Liver (tissue), 8 donors: ENCODE measurements at regions not wholly inside any gene's neighbourhood (a gene's known extent, or its start where the extent isn't known, plus 50 kb on each side); places are given as distances from the start of the nearest gene placed in this dataset.

ENCODE experiments used
- DNase-seq: peaks from one replicate; pipeline ENCODE4 v3.0.0-alpha.2; 2017; ENCODE audit warnings: low spot score
- H3K27ac ChIP-seq, 2 donors: one replicate each; pipeline ENCODE4 v1.7.0; 2013; ENCODE audit warnings: inconsistent platforms in 2 of 2, low read length in 2 of 2, control low read depth in 1 of 2, low read depth in 1 of 2, mild to moderate bottlenecking in 1 of 2
- H3K27me3 ChIP-seq, 4 donors: one replicate each; pipeline versions ENCODE4 v1.6.1 to v1.7.0; 2013; ENCODE audit warnings: low read length in 3 of 4, inconsistent platforms in 1 of 4, mild to moderate bottlenecking in 1 of 4, moderate library complexity in 1 of 4; ENCODE audit not compliant: control insufficient read depth in 4 of 4, insufficient read depth in 4 of 4
- H3K36me3 ChIP-seq, 4 donors: one replicate each; pipeline versions ENCODE4 v1.6.1 to v1.7.0; 2013; ENCODE audit warnings: low read length in 3 of 4, mild to moderate bottlenecking in 3 of 4, low read depth in 1 of 4, moderate library complexity in 1 of 4; ENCODE audit not compliant: control insufficient read depth in 4 of 4, insufficient read depth in 3 of 4
- H3K4me1 ChIP-seq, 4 donors: one replicate each; pipeline versions ENCODE4 v1.6.1 to v1.7.0; 2013; ENCODE audit warnings: low read length in 3 of 4, mild to moderate bottlenecking in 3 of 4, moderate library complexity in 1 of 4; ENCODE audit not compliant: control insufficient read depth in 4 of 4, insufficient read depth in 4 of 4
- H3K4me3 ChIP-seq, 3 donors: one replicate each; pipeline versions ENCODE4 v1.6.1 to v1.7.0; 2013; ENCODE audit warnings: low read length in 3 of 3, control low read depth in 1 of 3, low read depth in 1 of 3, mild to moderate bottlenecking in 1 of 3
- H3K9ac ChIP-seq, 2 donors: one replicate each; pipeline ENCODE4 v1.7.0; 2013; ENCODE audit warnings: low read length in 2 of 2, mild to moderate bottlenecking in 2 of 2, moderate library complexity in 2 of 2, control low read depth in 1 of 2, low read depth in 1 of 2
- H3K9me3 ChIP-seq, 4 donors: one replicate each; pipeline versions ENCODE4 v1.6.1 to v1.7.0; 2013; ENCODE audit warnings: low read length in 3 of 4; ENCODE audit not compliant: control insufficient read depth in 4 of 4
- EGR1 ChIP-seq, 2 donors: IDR thresholded peaks; 2 replicates each; pipeline ENCODE4 v1.6.1; 2016 to 2018; ENCODE audit warnings: antibody characterized with exemption in 2 of 2, low read depth in 2 of 2
- FOXA1 ChIP-seq: IDR thresholded peaks from 2 replicates; pipeline ENCODE4 v1.6.1; 2016; ENCODE audit warnings: antibody characterized with exemption
- FOXA2 ChIP-seq: IDR thresholded peaks from 2 replicates; pipeline ENCODE4 v1.6.1; 2016; ENCODE audit warnings: antibody characterized with exemption
- GABPA ChIP-seq, 2 donors: IDR thresholded peaks in 1 of 2; conservative IDR thresholded peaks in 1 of 2; 2 replicates each; pipeline ENCODE4 v1.6.1; 2016; ENCODE audit warnings: antibody characterized with exemption in 2 of 2, mild to moderate bottlenecking in 1 of 2, moderate library complexity in 1 of 2
- HNF4A ChIP-seq, 2 donors: conservative IDR thresholded peaks; 2 replicates each; pipeline ENCODE4 v1.6.1; 2016; ENCODE audit warnings: antibody characterized with exemption in 2 of 2, mild to moderate bottlenecking in 2 of 2
- HNF4G ChIP-seq: IDR thresholded peaks from 2 replicates; pipeline ENCODE4 v1.6.1; 2016; ENCODE audit warnings: antibody characterized with exemption
- JUND ChIP-seq, 2 donors: IDR thresholded peaks; 2 replicates each; pipeline ENCODE4 v1.6.1; 2016; ENCODE audit warnings: antibody characterized with exemption in 2 of 2
- NR2F2 ChIP-seq: IDR thresholded peaks from 2 replicates; pipeline ENCODE4 v1.6.1; 2016; ENCODE audit warnings: antibody characterized with exemption
- RAD21 ChIP-seq, 2 donors: IDR thresholded peaks; 2 replicates each; pipeline ENCODE4 v1.6.1; 2016; ENCODE audit warnings: antibody characterized with exemption in 2 of 2, mild to moderate bottlenecking in 2 of 2
- RXRA ChIP-seq, 2 donors: IDR thresholded peaks; 2 replicates each; pipeline ENCODE4 v1.6.1; 2017 to 2018; ENCODE audit warnings: antibody characterized with exemption in 2 of 2, mild to moderate bottlenecking in 1 of 2
- SP1 ChIP-seq: IDR thresholded peaks from 2 replicates; pipeline ENCODE4 v1.6.1; 2018; ENCODE audit warnings: antibody characterized with exemption, mild to moderate bottlenecking
- TAF1 ChIP-seq: conservative IDR thresholded peaks from 2 replicates; pipeline ENCODE4 v1.6.1; 2016; ENCODE audit warnings: antibody characterized with exemption, mild to moderate bottlenecking
- YY1 ChIP-seq: IDR thresholded peaks from 2 replicates; pipeline ENCODE4 v1.6.1; 2016; ENCODE audit warnings: antibody characterized with exemption, mild to moderate bottlenecking
- WGBS: extraction: QIAGEN DNeasy Blood & Tissue Kit; methylation state at CpG from one replicate; pipeline ENCODE4 v1.1.7; 2013; 5-methylcytosine and 5-hydroxymethylcytosine counted together
- TF ChIP-seq, protein P1 (sequence below): IDR thresholded peaks from 2 replicates; pipeline ENCODE4 v1.6.1; 2016; ENCODE audit warnings: antibody characterized with exemption, mild to moderate bottlenecking
- TF ChIP-seq, protein P2 (sequence below): IDR thresholded peaks from 2 replicates; pipeline ENCODE4 v1.6.1; 2016; ENCODE audit warnings: antibody characterized with exemption
- TF ChIP-seq, protein P3 (sequence below): IDR thresholded peaks from 2 replicates; pipeline ENCODE4 v1.6.1; 2016; ENCODE audit warnings: antibody characterized with exemption
- TF ChIP-seq, protein P4 (sequence below): IDR thresholded peaks from 2 replicates; pipeline ENCODE4 v1.6.1; 2016; ENCODE audit warnings: antibody characterized with exemption
- TF ChIP-seq, protein P5 (sequence below): fragments of 150-350 bp; IDR thresholded peaks from 2 replicates; pipeline ENCODE4 v1.5.1; 2017; ENCODE audit warnings: improper control_type of control experiment, low read depth, low read length; ENCODE audit not compliant: missing input control
- donor health status: healthy.
- donor health status: healthy.
- donor health status: healthy.
- donor health status: healthy.
- donor health status: healthy.

DNA sequence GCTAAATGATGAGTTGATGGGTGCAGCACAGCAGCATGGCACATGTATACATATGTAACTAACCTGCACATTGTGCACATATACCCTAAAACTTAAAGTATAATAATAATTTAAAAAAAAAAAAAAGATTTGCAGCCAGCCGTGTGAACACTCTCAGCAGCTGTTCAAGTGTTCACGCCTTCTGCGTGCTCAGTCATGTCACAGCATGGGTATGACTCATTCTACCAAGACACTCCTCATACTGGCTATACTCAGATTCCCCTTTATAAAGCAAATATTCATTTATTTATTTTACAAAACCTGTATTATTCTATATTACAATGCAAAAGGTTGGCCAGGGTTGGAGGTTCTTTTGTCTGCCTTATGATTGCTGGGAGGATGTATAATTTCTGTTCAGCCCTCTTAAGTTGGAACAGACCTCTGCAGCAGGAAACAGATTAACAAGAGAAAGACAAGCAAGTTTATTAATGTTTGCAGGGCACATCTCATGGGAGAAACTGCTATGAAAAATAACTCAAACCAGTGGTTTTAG lies 1230.6 kb upstream of the CHAC2 start (continued):
- TF ChIP-seq, protein P1, sequence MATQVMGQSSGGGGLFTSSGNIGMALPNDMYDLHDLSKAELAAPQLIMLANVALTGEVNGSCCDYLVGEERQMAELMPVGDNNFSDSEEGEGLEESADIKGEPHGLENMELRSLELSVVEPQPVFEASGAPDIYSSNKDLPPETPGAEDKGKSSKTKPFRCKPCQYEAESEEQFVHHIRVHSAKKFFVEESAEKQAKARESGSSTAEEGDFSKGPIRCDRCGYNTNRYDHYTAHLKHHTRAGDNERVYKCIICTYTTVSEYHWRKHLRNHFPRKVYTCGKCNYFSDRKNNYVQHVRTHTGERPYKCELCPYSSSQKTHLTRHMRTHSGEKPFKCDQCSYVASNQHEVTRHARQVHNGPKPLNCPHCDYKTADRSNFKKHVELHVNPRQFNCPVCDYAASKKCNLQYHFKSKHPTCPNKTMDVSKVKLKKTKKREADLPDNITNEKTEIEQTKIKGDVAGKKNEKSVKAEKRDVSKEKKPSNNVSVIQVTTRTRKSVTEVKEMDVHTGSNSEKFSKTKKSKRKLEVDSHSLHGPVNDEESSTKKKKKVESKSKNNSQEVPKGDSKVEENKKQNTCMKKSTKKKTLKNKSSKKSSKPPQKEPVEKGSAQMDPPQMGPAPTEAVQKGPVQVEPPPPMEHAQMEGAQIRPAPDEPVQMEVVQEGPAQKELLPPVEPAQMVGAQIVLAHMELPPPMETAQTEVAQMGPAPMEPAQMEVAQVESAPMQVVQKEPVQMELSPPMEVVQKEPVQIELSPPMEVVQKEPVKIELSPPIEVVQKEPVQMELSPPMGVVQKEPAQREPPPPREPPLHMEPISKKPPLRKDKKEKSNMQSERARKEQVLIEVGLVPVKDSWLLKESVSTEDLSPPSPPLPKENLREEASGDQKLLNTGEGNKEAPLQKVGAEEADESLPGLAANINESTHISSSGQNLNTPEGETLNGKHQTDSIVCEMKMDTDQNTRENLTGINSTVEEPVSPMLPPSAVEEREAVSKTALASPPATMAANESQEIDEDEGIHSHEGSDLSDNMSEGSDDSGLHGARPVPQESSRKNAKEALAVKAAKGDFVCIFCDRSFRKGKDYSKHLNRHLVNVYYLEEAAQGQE: no peak
- TF ChIP-seq TAF1: no peak
- TF ChIP-seq GABPA (IDR thresholded peaks at IDR 0.05 in 1 of 2, conservative IDR thresholded peaks at IDR 0.05 in 1 of 2): no peak
- no peak for TF ChIP-seq NR2F2
- TF ChIP-seq HNF4G: no peak

DNA sequence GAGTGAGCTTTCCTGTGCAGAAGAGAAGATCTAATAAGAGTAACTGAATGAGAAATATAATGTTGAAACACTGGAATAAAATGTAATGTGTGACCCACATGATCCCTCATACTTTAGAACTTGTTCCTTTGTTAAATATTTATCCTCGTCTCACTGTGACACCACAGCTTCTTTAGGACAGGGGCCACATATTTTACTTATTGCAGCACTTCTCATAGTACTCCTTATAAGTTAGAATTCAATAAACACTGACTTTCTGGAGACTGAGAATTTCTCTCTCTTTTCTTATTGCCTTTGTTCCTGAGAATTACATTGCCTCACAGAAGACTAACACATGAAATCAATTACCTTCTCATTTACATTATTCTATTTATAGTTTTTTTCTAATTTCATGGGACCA lies 1234.6 kb upstream of the CHAC2 start:
- 52% methylated on average over 1 of the region's 1 CpG for WGBS
- TF ChIP-seq, protein P1: no peak
- TF ChIP-seq, protein P2, sequence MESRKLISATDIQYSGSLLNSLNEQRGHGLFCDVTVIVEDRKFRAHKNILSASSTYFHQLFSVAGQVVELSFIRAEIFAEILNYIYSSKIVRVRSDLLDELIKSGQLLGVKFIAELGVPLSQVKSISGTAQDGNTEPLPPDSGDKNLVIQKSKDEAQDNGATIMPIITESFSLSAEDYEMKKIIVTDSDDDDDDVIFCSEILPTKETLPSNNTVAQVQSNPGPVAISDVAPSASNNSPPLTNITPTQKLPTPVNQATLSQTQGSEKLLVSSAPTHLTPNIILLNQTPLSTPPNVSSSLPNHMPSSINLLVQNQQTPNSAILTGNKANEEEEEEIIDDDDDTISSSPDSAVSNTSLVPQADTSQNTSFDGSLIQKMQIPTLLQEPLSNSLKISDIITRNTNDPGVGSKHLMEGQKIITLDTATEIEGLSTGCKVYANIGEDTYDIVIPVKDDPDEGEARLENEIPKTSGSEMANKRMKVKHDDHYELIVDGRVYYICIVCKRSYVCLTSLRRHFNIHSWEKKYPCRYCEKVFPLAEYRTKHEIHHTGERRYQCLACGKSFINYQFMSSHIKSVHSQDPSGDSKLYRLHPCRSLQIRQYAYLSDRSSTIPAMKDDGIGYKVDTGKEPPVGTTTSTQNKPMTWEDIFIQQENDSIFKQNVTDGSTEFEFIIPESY: no peak
- no peak for TF ChIP-seq HNF4A (conservative IDR thresholded peaks at IDR 0.05)
- no peak for TF ChIP-seq FOXA1
- TF ChIP-seq, protein P3, sequence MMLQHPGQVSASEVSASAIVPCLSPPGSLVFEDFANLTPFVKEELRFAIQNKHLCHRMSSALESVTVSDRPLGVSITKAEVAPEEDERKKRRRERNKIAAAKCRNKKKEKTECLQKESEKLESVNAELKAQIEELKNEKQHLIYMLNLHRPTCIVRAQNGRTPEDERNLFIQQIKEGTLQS: no peak
- TF ChIP-seq, protein P4, sequence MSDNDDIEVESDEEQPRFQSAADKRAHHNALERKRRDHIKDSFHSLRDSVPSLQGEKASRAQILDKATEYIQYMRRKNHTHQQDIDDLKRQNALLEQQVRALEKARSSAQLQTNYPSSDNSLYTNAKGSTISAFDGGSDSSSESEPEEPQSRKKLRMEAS: no peak
- TF ChIP-seq EGR1 (IDR thresholded peaks at IDR 0.05; ENCODE audit: low read depth in 2 of 2): no peak
- TF ChIP-seq FOXA2: no peak
- TF ChIP-seq RAD21 (IDR thresholded peaks at IDR 0.05): no peak
- TF ChIP-seq HNF4G: no peak
- TF ChIP-seq, protein P5, sequence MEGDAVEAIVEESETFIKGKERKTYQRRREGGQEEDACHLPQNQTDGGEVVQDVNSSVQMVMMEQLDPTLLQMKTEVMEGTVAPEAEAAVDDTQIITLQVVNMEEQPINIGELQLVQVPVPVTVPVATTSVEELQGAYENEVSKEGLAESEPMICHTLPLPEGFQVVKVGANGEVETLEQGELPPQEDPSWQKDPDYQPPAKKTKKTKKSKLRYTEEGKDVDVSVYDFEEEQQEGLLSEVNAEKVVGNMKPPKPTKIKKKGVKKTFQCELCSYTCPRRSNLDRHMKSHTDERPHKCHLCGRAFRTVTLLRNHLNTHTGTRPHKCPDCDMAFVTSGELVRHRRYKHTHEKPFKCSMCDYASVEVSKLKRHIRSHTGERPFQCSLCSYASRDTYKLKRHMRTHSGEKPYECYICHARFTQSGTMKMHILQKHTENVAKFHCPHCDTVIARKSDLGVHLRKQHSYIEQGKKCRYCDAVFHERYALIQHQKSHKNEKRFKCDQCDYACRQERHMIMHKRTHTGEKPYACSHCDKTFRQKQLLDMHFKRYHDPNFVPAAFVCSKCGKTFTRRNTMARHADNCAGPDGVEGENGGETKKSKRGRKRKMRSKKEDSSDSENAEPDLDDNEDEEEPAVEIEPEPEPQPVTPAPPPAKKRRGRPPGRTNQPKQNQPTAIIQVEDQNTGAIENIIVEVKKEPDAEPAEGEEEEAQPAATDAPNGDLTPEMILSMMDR: no peak
- TF ChIP-seq SP1: no peak
- no peak for TF ChIP-seq JUND (IDR thresholded peaks at IDR 0.05)
- TF ChIP-seq YY1: no peak
- no peak for TF ChIP-seq RXRA (IDR thresholded peaks at IDR 0.05)
- no peak for TF ChIP-seq NR2F2
- TF ChIP-seq TAF1: no peak
- TF ChIP-seq GABPA (IDR thresholded peaks at IDR 0.05 in 1 of 2, conservative IDR thresholded peaks at IDR 0.05 in 1 of 2): no peak
- Histone ChIP-seq H3K9me3 (no peaks in the 10 kb centered on the region), H3K36me3 (no peaks in the 10 kb centered on the region), H3K4me1 (peaks cover 0 to 4% (median 0%) of the 10 kb centered on the region in 4 donors), H3K27ac (no peak overlapping the region), H3K27me3 (no peaks in the 10 kb centered on the region), H3K9ac (no peak overlapping the region), H3K4me3 (no peak overlapping the region)
- DNase-seq: no peak
